ENCODE measurements at regions not wholly inside any gene's neighbourhood (a gene's known extent, or its start where the extent isn't known, plus 50 kb on each side); places are given as distances from the start of the nearest gene placed in this dataset.
"Not testable (repeated sequence)": the region's sequence is repeated elsewhere in the genome, so short reads cannot be mapped to it uniquely, and the experiment has no call there.

GRCh38 chr6:77263003-77263402 lies 200.3 kb downstream of the HTR1B start:
- Histone ChIP-seq H3K79me2 (ENCODE audit: insufficient read depth, low read depth) (no peaks in the 10 kb centered on the region), H3K9ac (no peak overlapping the region), H3K36me3 (ENCODE audit: insufficient read depth) (no peaks in the 10 kb centered on the region), H4K20me1 (ENCODE audit: insufficient read depth) (no peaks in the 10 kb centered on the region), H3K27ac (no peak overlapping the region), H2AFZ (ENCODE audit: low read depth) (no peak overlapping the region), H3K4me1 (ENCODE audit: low read depth, poor library complexity, severe bottlenecking) (no peaks in the 10 kb centered on the region), H3K4me3 (IDR thresholded peaks at IDR 0.05; ENCODE audit: insufficient read depth, low read depth, low read length) (no peak overlapping the region), H3K4me2 (no peak overlapping the region), H3K27me3 (ENCODE audit: insufficient read depth, low read depth) (no peaks in the 10 kb centered on the region)
- TF ChIP-seq CTCF (conservative IDR thresholded peaks at IDR 0.05; ENCODE audit: low read depth, low read length) = no peak

- not testable (repeated sequence) for H3K9ac ChIP-seq; H3K27me3 ChIP-seq (ENCODE audit: insufficient read depth, low read depth); H3K36me3 ChIP-seq (ENCODE audit: insufficient read depth); H3K4me1 ChIP-seq (ENCODE audit: low read depth, poor library complexity, severe bottlenecking); H3K79me2 ChIP-seq (ENCODE audit: insufficient read depth, low read depth); H3K4me2 ChIP-seq; H4K20me1 ChIP-seq (ENCODE audit: insufficient read depth); H2AFZ ChIP-seq (ENCODE audit: low read depth); H3K27ac ChIP-seq; H3K4me3 ChIP-seq (IDR thresholded peaks at IDR 0.05; ENCODE audit: insufficient read depth, low read depth, low read length)
Observed at GRCh38 chr6:77251801-77252200, 211.5 kb downstream of the HTR1B start.

- no peak overlapping the region for H3K4me2 ChIP-seq
- no peak for TF ChIP-seq CTCF (conservative IDR thresholded peaks at IDR 0.05; ENCODE audit: low read depth, low read length)
- H3K9ac ChIP-seq = no peak overlapping the region
- no peaks in the 10 kb centered on the region for H3K36me3 ChIP-seq (ENCODE audit: insufficient read depth)
- no peak overlapping the region for H3K4me3 ChIP-seq (IDR thresholded peaks at IDR 0.05; ENCODE audit: insufficient read depth, low read depth, low read length)
- no peaks in the 10 kb centered on the region for H3K79me2 ChIP-seq (ENCODE audit: insufficient read depth, low read depth)
- no peaks in the 10 kb centered on the region for H3K27me3 ChIP-seq (ENCODE audit: insufficient read depth, low read depth)
- no peak overlapping the region for H3K27ac ChIP-seq
- H4K20me1 ChIP-seq (ENCODE audit: insufficient read depth) = no peaks in the 10 kb centered on the region
- H2AFZ ChIP-seq (ENCODE audit: low read depth) = no peak overlapping the region
- no peaks in the 10 kb centered on the region for H3K4me1 ChIP-seq (ENCODE audit: low read depth, poor library complexity, severe bottlenecking)
Observed at GRCh38 chr6:77249560-77249959, 213.7 kb downstream of the HTR1B start.

- H3K4me2 ChIP-seq = no peak overlapping the region
- no peak overlapping the region for H2AFZ ChIP-seq (ENCODE audit: low read depth)
- H3K4me3 ChIP-seq (IDR thresholded peaks at IDR 0.05; ENCODE audit: insufficient read depth, low read depth, low read length) = no peak overlapping the region
- H3K4me1 ChIP-seq (ENCODE audit: low read depth, poor library complexity, severe bottlenecking) = no peaks in the 10 kb centered on the region
- H4K20me1 ChIP-seq (ENCODE audit: insufficient read depth) = no peaks in the 10 kb centered on the region
- TF ChIP-seq CTCF (conservative IDR thresholded peaks at IDR 0.05; ENCODE audit: low read depth, low read length) = no peak
- H3K27ac ChIP-seq = no peak overlapping the region
- H3K36me3 ChIP-seq (ENCODE audit: insufficient read depth) = no peaks in the 10 kb centered on the region
- no peak overlapping the region for H3K9ac ChIP-seq
- no peaks in the 10 kb centered on the region for H3K27me3 ChIP-seq (ENCODE audit: insufficient read depth, low read depth)
- no peaks in the 10 kb centered on the region for H3K79me2 ChIP-seq (ENCODE audit: insufficient read depth, low read depth)
Observed at GRCh38 chr6:77245026-77245425, 218.3 kb downstream of the HTR1B start.

GRCh38 chr6:77231438-77232305 lies 231.6 kb downstream of the HTR1B start:
- Histone ChIP-seq H3K4me2 (no peak overlapping the region), H3K27me3 (ENCODE audit: insufficient read depth, low read depth) (no peaks in the 10 kb centered on the region), H2AFZ (ENCODE audit: low read depth) (no peak overlapping the region), H3K9ac (no peak overlapping the region), H4K20me1 (ENCODE audit: insufficient read depth) (no peaks in the 10 kb centered on the region), H3K4me1 (ENCODE audit: low read depth, poor library complexity, severe bottlenecking) (no peaks in the 10 kb centered on the region), H3K36me3 (ENCODE audit: insufficient read depth) (no peaks in the 10 kb centered on the region), H3K4me3 (IDR thresholded peaks at IDR 0.05; ENCODE audit: insufficient read depth, low read depth, low read length) (no peak overlapping the region), H3K79me2 (ENCODE audit: insufficient read depth, low read depth) (no peaks in the 10 kb centered on the region), H3K27ac (no peak overlapping the region)
- TF ChIP-seq CTCF (conservative IDR thresholded peaks at IDR 0.05; ENCODE audit: low read depth, low read length) = no peak
